HepG2 (cell line): ENCODE measurements at regions not wholly inside any gene's neighbourhood (a gene's known extent, or its start where the extent isn't known, plus 50 kb on each side); places are given as distances from the start of the nearest gene placed in this dataset.

Experiments
- CC2D1A ChIP-seq: sonication (generic); formaldehyde crosslinking; IDR thresholded peaks from 2 replicates; pipeline ENCODE4 v1.8.1; 2023; ENCODE audit warnings: mild to moderate bottlenecking, missing genetic modification reagents
- ELF4 ChIP-seq: sonication (generic); formaldehyde crosslinking; IDR thresholded peaks from 2 replicates; pipeline ENCODE4 v1.5.0; 2020; ENCODE audit warnings: missing genetic modification reagents, mild to moderate bottlenecking, moderate library complexity, borderline replicate concordance
- GABPB1 ChIP-seq: IDR thresholded peaks from 2 replicates; pipeline ENCODE4 v1.6.1; 2016; ENCODE audit warnings: mild to moderate bottlenecking, missing genetic modification reagents, moderate library complexity, missing compliant biosample characterization
- GLI4 ChIP-seq: sonication (generic); formaldehyde crosslinking; IDR thresholded peaks from 2 replicates; pipeline ENCODE4 v1.5.1; 2020; ENCODE audit warnings: missing genetic modification reagents, mild to moderate bottlenecking, moderate library complexity, borderline replicate concordance
- GZF1 ChIP-seq: sonication (generic); formaldehyde crosslinking; IDR thresholded peaks from 2 replicates; pipeline ENCODE4 v1.5.1; 2020; ENCODE audit warnings: mild to moderate bottlenecking, missing genetic modification reagents
- HMGA1 ChIP-seq: sonication (generic); formaldehyde crosslinking; conservative IDR thresholded peaks from 2 replicates; pipeline ENCODE4 v1.4.0; 2020; ENCODE audit warnings: missing genetic modification reagents
- ISL2 ChIP-seq: sonication (generic); formaldehyde crosslinking; IDR thresholded peaks from 2 replicates; pipeline ENCODE4 v1.5.0; 2020; ENCODE audit warnings: missing genetic modification reagents
- MAFK ChIP-seq, 2 experiments: IDR thresholded peaks in 1 of 2; conservative IDR thresholded peaks in 1 of 2; 2 replicates each; pipeline ENCODE4 v1.6.1; 2011; ENCODE audit warnings: improper control_type of control experiment in 2 of 2, low read length in 2 of 2
- PRMT3 ChIP-seq: sonication (generic); formaldehyde crosslinking; IDR thresholded peaks from 2 replicates; pipeline ENCODE4 v1.8.1; 2022; ENCODE audit warnings: low read depth, mild to moderate bottlenecking, moderate library complexity, missing genetic modification reagents, borderline replicate concordance
- SMAD1 ChIP-seq: sonication (generic); formaldehyde crosslinking; IDR thresholded peaks from 2 replicates; pipeline ENCODE4 v1.4.0; 2020; ENCODE audit warnings: missing genetic modification reagents, low read depth, mild to moderate bottlenecking, borderline replicate concordance
- SP2 ChIP-seq: sonication (generic); formaldehyde crosslinking; IDR thresholded peaks from 2 replicates; pipeline ENCODE4 v1.5.1; 2020; ENCODE audit warnings: mild to moderate bottlenecking, missing genetic modification reagents
- THAP11 ChIP-seq: IDR thresholded peaks from 2 replicates; pipeline ENCODE4 v1.6.1; 2016; ENCODE audit warnings: missing biosample characterization, missing genetic modification reagents
- ZNF256 ChIP-seq: sonication (generic); formaldehyde crosslinking; conservative IDR thresholded peaks from 2 replicates; pipeline ENCODE4 v1.4.0; 2020; ENCODE audit warnings: missing genetic modification reagents
- ZNF335 ChIP-seq: sonication (generic); formaldehyde crosslinking; IDR thresholded peaks from 2 replicates; pipeline ENCODE4 v1.4.0; 2020; ENCODE audit warnings: missing genetic modification reagents
- ZNF562 ChIP-seq: sonication (generic); formaldehyde crosslinking; IDR thresholded peaks from 2 replicates; pipeline ENCODE4 v1.8.0; 2022; ENCODE audit warnings: missing genetic modification reagents, borderline replicate concordance
- ZNF615 ChIP-seq: sonication (generic); formaldehyde crosslinking; IDR thresholded peaks from 2 replicates; pipeline ENCODE4 v1.5.0; 2020; ENCODE audit warnings: mild to moderate bottlenecking, missing genetic modification reagents, borderline replicate concordance
- ZNF747 ChIP-seq: sonication (generic); formaldehyde crosslinking; IDR thresholded peaks from 2 replicates; pipeline ENCODE4 v1.8.1; 2023; ENCODE audit warnings: missing genetic modification reagents, mild to moderate bottlenecking, borderline replicate concordance
- ZNF792 ChIP-seq: IDR thresholded peaks from 2 replicates; pipeline ENCODE4 v1.6.1; 2016
- TF ChIP-seq, protein P1 (sequence below): sonication (generic); formaldehyde crosslinking; conservative IDR thresholded peaks from 2 replicates; pipeline ENCODE4 v1.8.0; 2022; ENCODE audit warnings: mild to moderate bottlenecking, moderate library complexity, missing genetic modification reagents
- TF ChIP-seq, protein P2 (sequence below): IDR thresholded peaks from 2 replicates; pipeline ENCODE4 v1.6.1; 2016
- TF ChIP-seq, protein P3 (sequence below): sonication (generic); formaldehyde crosslinking; conservative IDR thresholded peaks from 2 replicates; pipeline ENCODE4 v1.5.0; 2020; ENCODE audit warnings: missing genetic modification reagents
- TF ChIP-seq, protein P4 (sequence below): IDR thresholded peaks from 2 replicates; pipeline ENCODE4 v1.6.1; 2016; ENCODE audit warnings: missing compliant biosample characterization, missing genetic modification reagents, borderline replicate concordance
- TF ChIP-seq, protein P5 (sequence below): sonication (generic); formaldehyde crosslinking; IDR thresholded peaks from 2 replicates; pipeline ENCODE4 v1.4.0; 2020; ENCODE audit warnings: mild to moderate bottlenecking, missing genetic modification reagents
- TF ChIP-seq, protein P6 (sequence below): sonication (generic); formaldehyde crosslinking; IDR thresholded peaks from 2 replicates; pipeline ENCODE4 v1.5.1; 2020; ENCODE audit warnings: missing genetic modification reagents, mild to moderate bottlenecking, borderline replicate concordance

DNA sequence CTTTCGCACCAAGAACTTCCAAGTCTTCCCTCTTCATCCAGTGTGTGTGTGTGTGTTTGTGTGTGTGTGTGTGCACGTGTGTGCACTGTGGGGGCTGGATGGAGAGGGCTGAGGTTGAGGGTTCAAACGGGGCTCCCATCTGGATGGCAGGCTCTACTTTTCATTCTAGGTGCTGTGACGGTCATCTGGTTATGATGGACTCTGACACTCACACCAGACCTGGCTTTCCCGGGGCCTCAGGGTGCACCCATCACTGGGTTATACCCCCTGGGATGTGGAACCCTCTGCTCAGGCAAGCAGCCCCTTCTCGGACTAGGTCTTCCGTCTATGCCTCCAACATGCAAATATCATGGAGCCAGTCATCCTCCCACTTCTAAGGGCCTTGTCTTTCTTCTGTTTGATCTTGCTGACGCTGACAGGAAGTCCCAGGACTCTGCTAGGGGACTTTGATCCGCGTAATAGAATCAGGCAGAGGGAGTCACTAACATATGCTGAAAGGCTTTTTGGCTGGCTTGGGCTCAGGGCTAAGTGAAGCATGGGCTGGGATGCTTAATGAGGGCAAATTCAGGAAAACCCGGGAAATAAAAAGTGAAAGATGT, 313.6 kb downstream of the CDC5L start (continued):
- TF ChIP-seq, protein P1, sequence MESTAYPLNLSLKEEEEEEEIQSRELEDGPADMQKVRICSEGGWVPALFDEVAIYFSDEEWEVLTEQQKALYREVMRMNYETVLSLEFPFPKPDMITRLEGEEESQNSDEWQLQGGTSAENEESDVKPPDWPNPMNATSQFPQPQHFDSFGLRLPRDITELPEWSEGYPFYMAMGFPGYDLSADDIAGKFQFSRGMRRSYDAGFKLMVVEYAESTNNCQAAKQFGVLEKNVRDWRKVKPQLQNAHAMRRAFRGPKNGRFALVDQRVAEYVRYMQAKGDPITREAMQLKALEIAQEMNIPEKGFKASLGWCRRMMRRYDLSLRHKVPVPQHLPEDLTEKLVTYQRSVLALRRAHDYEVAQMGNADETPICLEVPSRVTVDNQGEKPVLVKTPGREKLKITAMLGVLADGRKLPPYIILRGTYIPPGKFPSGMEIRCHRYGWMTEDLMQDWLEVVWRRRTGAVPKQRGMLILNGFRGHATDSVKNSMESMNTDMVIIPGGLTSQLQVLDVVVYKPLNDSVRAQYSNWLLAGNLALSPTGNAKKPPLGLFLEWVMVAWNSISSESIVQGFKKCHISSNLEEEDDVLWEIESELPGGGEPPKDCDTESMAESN (CRISPR knock-in tag): no peak
- TF ChIP-seq GZF1 (CRISPR knock-in tag) (no peak), SMAD1 (CRISPR knock-in tag) (no peak), MAFK (conservative IDR thresholded peaks at IDR 0.05 in 1 of 2, IDR thresholded peaks at IDR 0.05 in 1 of 2; ENCODE audit: low read length in 2 of 2) (peak in 1 of 2 experiments; percentile 48; a peak in 1 of 4 replicates), ZNF335 (CRISPR knock-in tag) (no peak), HMGA1 (CRISPR knock-in tag) (no peak), ZNF747 (no peak), ISL2 (CRISPR knock-in tag) (no peak), GLI4 (CRISPR knock-in tag) (no peak), ZNF562 (CRISPR knock-in tag) (no peak), THAP11 (CRISPR knock-in tag) (no peak), ZNF256 (CRISPR knock-in tag) (no peak), GABPB1 (CRISPR knock-in tag) (peak; percentile 70), CC2D1A (CRISPR knock-in tag) (no peak), ELF4 (CRISPR knock-in tag) (no peak), PRMT3 (CRISPR knock-in tag) (no peak), SP2 (CRISPR knock-in tag) (no peak), ZNF615 (no peak), ZNF792 (CRISPR knock-in tag) (no peak)
- TF ChIP-seq, protein P2, sequence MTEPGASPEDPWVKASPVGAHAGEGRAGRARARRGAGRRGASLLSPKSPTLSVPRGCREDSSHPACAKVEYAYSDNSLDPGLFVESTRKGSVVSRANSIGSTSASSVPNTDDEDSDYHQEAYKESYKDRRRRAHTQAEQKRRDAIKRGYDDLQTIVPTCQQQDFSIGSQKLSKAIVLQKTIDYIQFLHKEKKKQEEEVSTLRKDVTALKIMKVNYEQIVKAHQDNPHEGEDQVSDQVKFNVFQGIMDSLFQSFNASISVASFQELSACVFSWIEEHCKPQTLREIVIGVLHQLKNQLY: no peak
- TF ChIP-seq, protein P3, sequence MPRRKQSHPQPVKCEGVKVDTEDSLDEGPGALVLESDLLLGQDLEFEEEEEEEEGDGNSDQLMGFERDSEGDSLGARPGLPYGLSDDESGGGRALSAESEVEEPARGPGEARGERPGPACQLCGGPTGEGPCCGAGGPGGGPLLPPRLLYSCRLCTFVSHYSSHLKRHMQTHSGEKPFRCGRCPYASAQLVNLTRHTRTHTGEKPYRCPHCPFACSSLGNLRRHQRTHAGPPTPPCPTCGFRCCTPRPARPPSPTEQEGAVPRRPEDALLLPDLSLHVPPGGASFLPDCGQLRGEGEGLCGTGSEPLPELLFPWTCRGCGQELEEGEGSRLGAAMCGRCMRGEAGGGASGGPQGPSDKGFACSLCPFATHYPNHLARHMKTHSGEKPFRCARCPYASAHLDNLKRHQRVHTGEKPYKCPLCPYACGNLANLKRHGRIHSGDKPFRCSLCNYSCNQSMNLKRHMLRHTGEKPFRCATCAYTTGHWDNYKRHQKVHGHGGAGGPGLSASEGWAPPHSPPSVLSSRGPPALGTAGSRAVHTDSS (CRISPR knock-in tag): no peak
- TF ChIP-seq, protein P4, sequence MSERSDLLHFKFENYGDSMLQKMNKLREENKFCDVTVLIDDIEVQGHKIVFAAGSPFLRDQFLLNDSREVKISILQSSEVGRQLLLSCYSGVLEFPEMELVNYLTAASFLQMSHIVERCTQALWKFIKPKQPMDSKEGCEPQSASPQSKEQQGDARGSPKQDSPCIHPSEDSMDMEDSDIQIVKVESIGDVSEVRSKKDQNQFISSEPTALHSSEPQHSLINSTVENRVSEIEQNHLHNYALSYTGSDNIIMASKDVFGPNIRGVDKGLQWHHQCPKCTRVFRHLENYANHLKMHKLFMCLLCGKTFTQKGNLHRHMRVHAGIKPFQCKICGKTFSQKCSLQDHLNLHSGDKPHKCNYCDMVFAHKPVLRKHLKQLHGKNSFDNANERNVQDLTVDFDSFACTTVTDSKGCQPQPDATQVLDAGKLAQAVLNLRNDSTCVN: 0 out of 2 replicates have a peak, but pooled peaks have one; percentile 32
- TF ChIP-seq, protein P5, sequence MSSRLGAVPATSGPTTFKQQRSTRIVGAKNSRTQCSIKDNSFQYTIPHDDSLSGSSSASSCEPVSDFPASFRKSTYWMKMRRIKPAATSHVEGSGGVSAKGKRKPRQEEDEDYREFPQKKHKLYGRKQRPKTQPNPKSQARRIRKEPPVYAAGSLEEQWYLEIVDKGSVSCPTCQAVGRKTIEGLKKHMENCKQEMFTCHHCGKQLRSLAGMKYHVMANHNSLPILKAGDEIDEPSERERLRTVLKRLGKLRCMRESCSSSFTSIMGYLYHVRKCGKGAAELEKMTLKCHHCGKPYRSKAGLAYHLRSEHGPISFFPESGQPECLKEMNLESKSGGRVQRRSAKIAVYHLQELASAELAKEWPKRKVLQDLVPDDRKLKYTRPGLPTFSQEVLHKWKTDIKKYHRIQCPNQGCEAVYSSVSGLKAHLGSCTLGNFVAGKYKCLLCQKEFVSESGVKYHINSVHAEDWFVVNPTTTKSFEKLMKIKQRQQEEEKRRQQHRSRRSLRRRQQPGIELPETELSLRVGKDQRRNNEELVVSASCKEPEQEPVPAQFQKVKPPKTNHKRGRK (CRISPR knock-in tag): no peak
- TF ChIP-seq, protein P6, sequence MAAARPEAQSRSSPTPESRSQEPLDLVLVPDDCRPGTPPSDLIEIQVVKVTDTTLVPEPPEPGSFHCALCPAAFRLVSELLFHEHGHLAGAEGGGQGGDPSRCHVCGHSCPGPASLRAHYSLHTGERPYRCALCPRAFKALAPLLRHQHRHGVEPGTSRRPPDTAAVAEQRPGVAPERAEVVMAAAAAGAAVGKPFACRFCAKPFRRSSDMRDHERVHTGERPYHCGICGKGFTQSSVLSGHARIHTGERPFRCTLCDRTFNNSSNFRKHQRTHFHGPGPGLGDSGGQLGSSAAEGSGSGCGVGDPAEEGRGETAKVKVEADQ (CRISPR knock-in tag): no peak
